Hepatic stellate cell (primary cell): ENCODE measurements at regions not wholly inside any gene's neighbourhood (a gene's known extent, or its start where the extent isn't known, plus 50 kb on each side); places are given as distances from the start of the nearest gene placed in this dataset.

Experiments used
- DNase-seq: peaks from one replicate; pipeline ENCODE4 v3.0.0; 2011; ENCODE audit warnings: low spot score

DNA sequence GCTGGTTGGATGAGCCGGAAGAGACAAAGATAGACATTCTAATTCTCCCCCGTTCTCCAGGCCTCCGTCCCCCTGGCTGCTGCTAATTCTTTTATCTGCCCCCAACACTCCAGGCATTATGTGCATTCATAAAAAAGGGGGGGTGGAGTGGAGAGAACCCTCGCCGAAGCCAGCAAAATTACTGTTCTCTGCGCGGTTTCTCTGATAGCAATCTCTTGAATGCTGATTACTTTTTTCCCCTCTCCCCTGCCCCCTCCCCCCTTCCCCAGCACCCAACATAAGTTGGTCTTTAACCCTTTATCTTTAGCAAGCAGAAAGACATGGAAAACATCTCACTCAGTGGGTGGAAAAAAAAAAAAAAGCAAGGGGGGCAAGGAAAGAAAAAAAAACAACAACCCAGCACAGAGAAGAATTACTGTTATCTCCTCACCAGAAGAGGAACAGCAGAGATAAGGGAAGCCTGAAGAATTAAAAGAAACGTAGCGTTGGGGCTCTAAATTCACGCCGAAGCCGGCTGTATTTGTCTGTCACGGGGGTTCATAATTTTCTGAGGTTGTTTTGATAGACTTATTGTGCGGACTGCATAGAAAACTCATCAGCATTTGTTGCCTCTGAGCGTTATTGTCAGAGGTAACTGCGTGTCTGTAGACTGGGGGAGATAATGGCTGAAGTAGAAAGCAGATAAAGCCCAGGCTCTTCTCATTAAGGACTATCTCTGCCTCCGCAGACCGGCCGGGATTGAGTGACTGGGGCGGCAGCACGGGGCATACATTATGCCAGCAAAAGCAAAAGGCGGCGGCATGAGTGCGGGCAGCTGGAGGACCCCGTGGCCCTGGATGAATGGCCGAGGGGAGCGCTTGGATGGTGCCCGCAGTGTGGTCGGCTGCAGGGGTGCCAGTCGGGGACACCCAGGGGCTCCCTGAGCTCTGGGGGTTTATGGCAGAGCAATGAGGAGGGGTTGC, 126.9 kb downstream of the MRM1 start:
- no peak for DNase-seq

DNA sequence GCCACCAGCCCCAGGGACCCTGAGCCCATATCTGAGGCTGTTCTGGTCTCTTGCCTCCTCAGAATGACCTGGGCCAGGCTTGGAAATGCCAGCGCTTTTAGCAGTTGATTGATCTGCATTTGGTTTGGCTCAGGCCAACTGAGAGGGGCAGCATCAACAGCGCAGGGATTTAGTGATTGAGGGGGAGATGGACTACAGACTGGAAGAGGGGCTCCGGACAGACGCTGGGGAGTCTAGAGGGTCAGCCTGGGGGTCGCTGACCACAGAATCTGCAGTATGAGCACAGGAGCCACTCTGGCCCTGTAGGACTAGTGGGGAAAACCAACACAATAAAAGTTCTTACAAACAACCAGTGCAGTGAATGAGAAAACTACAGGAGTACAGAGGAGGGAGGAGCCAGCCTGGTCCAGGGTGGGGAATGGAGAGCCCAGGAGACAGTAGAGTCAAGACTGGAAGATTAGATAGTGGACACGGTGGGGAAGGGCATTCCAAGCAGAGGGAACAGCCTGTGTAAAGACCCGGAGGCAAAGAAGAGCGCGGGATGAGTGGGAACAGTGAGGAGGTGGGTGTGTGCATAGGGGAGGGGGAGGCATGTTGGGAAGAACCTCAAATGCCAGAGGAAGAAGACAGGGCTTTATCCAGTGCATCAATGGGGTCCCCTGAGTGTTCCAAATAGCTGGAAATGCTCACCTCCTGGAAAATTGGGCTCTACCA, 128.9 kb downstream of the MRM1 start:
- no peak for DNase-seq

DNA sequence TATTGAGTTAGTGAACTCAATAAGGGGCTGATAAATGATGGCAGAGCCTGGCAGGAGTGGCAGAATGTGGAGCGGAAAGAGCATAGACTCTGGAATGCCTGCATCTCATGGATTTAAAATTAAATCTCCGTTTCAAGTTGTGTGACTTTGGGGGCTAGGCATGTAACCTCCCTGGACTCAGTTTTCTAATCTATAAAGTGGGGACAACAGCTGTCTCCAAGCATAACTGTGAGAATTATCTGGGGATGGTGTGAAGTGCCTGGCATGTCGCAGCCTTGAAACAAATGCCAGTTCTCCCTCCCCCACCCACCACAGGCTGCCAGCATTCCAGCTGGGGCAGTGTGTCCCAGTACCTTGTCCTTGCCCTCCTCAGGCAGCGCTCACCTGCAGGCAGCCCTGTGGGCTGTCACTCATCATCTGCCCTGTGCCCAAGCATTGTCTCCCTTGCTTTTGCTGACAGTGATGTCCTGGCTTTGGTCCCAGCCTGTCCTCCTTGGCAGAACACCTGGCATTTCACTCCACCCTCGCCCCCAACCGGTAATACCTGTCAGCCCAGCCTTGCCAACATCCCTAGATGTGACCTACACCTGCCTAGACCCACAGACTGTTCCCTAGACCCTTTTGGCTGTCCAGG, 129.6 kb downstream of the MRM1 start:
- no peak for DNase-seq

DNA sequence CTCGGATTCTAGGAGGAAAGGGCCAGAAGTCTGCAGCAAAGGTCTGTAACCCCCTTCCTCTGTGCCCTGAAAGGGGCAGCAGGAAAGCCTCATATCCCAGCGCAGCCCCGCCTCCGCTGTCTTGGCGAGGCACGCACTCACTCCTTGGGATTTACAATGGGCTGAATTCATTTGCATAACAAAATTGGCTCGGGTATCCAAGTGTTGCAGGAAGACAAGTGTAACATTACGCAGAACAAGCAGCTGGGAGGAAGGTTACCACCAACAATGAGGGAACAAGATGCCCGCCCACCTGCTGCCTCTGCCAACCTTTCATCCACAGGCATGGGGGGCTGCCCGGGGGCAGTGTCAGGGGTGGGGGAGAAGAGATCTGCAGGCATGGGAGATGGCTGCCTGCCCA, 130.4 kb downstream of the MRM1 start:
- DNase-seq, result no peak

DNA sequence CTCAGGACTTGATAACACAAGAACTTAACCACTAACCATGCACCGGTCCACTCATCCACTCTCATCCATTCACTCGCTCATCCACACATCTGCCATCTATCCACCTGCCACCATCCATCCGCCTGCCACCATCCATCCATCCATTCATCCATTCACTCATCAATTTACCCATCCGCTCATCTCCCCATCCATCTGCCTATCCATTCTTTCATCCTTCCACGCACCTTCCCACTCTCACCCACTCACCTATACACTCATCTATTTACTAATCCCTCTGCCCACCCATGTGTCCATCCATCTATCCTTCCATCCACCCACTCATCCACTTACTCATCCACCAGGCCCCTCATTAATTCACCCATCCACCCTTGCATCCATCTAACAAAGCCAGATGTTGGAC, 131.0 kb downstream of the MRM1 start:
- no peak for DNase-seq

DNA sequence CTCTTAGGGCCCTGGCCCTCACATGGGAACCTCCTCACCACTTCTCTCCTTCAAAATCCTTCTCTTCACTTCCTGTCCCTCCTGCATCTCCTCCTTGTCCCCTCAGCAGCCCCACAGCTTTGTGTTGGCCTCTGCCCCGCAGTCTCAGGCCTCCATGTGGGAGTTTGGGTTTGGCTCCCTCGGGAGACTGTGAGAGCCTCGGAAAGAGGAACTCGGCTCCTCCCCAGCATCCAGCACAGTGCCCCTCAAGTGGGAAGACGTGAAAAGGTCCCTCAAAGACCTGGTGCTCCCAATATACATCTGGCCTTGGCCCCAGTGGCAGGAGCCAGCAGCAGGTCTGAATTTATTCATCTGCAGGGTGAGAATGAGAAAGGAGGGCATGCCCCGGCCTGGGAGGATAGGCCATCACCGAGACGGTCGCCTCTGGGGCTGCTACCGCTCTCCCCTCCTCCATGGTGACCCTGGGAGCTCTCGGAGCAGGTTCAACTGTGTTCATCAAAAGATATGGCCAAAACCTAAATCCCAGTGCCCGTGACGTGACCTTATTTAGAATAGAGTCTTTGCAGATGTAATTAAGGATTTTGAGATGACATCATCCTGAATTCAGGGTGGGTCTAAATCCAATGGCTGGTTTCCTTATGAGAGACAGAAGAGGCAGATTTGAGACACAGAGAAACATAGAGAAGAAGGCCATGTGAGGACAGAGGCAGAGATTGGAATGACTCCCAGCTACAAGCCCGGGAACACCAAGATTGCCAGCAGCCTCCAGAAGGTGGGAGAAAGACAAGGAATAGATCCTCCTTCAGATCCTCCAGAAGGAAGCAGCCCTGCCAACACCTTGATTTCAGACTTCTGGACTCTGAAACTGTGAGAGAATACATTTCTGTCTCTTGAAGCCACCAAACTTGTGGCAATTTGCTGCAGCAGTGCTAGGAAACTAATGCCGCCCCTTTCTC, 135.1 kb downstream of the MRM1 start:
- DNase-seq, result no peak

DNA sequence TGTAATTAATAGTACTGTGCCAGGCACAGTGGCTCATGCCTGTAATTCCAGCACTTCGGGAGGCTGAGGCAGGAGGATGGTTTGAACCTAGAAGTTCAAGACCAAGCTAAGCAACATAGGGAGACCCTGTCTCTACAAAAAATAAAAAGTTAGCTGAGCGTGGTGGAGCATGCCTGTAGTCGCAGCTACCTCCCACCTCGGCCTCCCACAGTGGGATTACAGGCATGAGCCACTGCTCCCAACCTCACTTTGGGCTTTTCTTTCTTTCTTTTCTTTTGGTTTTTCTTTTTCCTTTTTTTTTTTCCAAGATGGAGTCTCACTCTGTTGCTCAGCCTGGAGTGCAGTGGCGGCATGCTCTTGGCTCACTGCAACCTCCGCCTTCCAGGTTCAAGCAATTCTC, 137.8 kb downstream of the MRM1 start:
- no peak for DNase-seq

DNA sequence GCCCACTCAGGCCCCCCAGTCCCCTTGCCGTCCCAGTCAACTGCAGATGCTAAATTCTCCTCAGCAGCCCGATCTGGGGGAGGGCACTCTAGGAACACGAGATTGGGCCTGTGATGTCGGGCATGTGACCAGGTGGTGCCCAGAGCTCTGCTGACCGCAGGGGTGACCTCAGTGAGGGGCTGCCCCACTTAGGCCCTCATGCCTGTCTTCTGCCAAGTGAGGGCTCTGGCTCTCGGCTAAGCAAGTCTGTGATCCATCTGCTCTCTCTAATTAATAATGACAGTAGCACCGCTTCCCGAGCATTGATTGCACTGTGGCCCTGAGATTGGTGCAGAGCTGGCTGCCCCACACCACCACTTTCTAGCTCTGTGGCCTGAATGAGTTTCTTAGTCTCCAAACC, 138.8 kb downstream of the MRM1 start:
- DNase-seq, result no peak

DNA sequence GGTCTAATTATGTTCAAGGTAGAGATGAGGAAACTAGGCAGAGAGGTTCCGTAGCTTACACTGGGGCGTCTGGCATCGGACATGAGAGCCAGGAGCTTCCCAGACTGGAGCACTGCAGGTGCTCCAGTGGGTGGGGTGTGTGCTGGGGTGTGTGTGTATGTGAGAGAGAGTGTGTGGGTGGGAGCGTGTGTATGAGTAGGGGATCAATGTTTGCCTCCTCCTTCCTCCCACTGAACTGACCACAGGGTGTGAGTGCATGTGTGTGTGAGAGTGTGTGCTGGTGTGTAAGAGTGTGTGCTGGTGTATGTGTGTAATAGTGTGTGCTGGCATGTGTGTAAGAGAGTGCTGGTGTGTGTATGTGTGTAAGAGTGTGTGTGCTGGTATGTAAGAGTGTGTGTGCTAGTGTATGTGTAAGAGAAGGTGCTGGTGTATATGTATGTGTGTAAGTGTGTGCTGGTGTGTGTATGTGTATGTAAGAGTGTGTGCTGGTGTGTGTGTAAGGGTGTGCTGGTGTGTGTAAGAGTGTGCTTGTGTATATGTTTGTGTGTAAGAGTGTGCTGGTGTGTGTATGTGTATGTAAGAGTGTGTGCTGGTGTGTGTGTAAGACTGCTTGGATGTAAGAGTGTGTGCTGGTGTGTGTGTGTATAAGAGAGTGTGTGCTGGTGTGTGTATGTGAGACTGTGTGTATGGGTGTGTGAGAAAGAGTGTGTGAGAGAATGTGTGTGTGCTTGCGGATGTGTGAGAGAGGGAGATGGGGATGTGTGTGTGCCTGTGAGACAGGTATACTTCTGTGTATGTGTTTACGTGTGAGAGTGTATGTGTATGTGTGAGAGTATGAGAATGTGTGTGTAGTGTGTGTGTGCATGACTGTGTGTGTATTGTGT, 139.9 kb downstream of the MRM1 start:
- DNase-seq, result no peak

DNA sequence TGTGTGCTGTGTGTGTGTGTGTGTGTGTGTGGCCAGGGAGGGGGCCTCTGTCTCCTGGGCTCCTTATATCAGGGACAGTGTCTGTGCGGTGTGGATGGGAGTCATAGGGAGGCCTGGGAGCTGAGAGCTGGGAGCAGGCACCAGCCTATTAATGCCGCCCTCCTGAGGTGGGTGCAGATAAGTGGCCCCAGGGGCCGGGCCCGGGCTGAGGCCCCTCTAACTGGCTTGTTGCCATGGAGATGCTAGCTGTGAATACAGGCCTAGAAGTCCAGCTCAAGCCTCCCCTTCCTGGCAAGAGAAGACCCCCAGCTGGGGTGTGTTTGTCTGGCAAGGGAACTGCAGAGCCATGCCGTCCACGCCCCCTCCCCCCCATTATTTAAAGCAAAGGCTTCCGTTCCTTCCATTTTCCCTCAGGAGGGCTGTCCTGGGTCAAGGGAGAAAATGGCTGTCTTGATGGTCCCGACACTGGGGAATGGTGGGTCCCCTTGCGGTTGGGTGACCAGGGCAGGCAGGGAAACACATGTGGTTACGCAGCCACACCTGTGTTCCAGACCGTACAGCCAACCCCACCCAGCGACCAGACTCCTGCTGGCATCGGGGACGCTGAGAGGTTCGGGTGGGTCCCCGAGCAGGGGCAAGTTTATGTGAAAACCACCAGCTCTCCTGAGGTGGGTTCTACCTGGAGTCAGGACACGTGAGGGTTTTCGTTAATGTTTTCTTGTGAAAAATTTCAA, 141.1 kb downstream of the MRM1 start:
- DNase-seq, result no peak

DNA sequence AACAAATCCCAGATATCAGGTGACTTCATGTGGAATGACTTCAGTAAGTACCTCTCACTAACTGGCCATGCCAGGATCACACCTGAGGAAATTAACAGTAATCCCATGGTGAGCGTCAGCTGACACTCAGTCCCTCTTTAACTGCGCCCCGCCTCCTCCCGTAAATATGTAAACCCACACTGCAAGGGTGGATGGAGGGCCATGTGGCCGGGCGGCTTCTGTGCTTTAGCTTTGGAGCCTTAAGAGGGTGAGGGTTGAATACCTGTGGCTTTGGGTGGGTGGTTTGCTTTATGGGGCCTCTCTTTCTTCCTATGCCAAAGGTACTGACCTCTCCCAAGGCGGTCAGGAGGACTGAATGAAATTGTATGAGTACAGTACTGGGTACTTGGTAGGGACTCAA, 141.7 kb downstream of the MRM1 start:
- no peak for DNase-seq

DNA sequence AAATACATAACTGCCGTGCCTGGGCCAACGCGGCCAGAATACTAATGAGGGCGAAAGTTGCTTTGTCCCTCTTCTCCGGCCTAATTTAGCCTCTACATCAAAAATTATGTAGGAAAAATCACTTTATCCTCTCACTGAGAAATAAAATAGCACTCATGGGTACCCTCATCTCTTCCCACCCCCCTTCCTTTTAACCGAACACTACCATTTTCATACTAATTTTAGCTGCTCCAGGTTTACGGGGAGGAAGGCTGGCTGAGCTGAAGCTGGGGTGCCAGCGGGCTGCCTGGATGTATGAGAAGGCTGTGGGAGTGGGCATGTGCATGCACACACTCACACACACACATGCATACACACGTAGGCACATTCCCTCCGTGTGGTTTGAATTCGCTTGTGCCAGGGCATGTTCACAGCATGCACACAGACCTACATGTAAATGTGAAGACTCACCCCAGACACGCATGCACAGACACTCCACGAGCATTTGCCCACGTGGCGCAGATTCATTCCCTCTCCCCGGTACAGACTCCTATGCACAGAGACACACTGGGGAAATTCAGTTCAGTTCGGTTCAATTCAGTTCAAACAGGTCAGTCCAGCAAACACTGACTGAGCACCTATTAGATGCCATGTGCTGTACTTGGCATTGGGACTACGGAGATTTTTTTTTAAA, 145.1 kb downstream of the MRM1 start:
- no peak for DNase-seq

DNA sequence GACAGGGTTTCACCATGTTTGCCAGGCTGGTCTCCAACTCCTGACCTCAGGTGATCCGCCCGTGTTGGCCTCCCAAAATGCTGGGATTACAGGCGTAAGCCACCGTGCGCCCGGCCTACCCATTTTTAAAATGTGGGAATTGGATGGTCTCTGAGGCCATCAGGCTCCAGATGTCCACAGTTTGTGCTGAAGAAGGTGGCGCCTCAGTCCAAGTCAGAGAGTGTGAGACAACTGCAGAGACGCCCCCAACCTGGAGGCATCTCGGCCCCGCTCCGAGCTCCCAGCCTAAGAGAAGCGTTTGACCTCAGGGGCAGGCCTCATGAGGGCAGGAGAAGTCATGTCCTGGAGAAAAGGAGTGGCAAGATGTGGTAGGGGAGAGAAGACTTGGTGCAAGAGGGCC, 146.5 kb downstream of the MRM1 start:
- DNase-seq, result no peak

DNA sequence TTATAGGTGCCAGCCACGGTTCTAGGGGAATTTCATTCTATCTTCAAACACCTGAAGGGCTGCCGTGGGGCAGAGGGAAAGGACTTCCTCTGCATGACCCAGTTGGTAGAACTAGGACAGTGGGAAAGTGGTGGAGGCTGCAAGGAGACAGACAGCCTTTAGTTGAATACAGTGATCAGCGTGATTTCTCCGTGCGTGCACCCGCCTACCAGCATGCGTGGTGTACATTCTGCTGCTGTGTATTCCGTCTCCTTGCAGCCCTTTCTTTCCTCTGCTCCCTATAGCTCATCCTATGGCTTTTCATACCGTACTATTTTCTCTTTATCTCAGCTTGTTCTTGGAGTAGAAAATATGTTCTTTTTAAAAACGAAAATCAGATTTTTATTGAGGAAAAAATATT, 146.9 kb downstream of the MRM1 start:
- DNase-seq, result no peak

DNA sequence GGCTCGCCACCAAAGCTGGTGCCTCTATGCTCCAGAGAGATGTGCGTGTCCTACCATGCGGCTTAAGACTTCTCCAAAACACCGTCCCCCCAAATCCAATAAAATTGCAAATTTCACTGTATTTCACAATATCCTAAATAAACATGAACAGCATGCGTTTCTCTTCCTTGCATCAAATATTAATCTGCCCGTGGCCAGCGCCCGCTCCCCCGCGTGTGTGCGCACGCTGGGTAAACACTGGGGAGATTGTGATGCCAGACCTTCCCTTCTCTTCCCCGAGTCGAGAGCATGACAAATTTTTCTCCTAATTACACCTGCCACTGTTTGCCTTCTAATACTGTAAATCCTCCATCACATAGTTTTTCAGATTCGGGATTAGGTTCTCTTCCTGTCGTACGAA, 148.1 kb downstream of the MRM1 start:
- no peak for DNase-seq

DNA sequence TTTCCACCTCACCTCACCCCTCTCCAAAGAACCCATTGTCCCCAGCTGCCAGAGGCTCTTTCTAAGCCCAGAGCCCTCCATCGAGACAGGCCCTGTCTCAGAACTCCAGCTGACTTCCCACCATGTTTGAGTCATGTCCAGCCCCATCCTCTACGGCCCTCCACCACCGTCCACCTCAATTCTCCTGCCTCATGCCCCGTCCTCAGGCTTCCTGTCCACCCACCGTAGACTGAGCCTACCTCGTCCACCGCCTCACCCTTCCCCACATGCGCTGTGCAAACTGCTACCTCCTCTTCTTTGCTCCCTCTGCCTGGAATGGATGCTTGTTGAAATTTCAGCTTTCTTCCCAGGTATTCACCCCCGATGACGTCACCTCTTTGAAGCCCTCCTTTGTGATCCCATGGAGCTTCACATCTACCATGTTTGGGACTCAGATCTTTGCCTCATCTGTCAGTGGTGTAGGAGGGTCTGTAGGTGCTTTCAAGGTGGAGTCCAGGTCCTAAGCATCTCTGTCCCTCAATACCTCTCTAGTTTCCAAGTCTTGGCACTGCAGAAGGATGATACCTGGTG, 149.0 kb downstream of the MRM1 start:
- DNase-seq, result no peak

DNA sequence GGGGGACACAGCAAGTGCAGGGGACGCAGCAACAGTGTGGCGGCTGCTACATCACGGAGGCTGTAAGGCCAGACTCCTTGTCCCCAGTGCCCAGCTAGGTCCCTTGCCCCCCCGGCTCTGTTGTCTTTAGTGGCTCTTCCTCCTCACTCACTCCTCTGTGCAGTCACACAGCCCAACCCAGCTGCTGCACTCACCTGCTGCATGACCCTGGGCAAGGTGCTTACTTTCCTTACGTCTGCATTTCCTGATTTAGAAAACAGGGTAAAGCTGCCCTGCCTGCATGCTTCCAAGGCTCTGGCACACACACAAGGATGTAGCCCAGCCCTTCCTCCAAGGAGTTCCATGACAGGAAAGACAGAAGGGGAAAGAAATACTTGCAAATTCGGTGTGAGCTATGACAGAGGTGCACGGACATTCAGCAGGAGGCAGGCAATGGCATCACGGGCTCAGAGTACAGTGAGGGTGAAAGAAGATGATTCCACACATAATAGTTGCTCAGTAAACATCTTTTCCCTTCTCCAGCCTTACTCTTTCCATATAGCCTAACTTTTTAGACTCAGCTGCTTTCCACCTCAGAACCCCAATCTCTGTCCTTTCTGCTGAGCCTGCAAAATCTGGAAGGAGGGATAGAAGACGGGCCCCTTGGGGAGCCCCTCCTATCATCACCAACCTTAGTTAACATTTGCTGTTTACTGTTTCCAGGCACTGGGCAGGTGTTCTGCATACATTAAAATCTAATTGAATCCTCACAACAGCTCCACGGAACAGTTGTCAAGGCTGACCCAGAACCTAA, 150.9 kb downstream of the MRM1 start:
- DNase-seq, result no peak

DNA sequence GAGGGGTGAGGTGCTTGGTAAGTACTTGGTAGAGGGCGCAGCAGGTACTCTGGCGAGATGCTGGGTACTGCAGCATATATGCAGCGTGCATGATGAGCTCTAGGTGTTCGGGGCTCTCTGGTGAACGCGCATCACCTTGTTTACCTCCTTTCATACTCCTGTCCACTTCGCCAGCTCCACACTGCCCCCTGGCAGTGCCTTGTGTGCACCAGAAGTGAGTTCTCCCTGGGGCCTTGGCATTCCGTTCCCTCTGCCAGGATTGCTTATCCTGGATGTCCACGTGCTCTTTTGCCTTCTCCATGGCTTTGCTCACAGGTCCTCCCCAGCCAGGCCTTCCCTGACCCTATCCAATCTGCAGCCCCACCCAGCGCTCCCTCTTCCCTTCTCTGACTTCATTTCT, 154.2 kb downstream of the MRM1 start:
- DNase-seq, result no peak
